ENCODE measurements at regions not wholly inside any gene's neighbourhood (a gene's known extent, or its start where the extent isn't known, plus 50 kb on each side); places are given as distances from the start of the nearest gene placed in this dataset.

DNA sequence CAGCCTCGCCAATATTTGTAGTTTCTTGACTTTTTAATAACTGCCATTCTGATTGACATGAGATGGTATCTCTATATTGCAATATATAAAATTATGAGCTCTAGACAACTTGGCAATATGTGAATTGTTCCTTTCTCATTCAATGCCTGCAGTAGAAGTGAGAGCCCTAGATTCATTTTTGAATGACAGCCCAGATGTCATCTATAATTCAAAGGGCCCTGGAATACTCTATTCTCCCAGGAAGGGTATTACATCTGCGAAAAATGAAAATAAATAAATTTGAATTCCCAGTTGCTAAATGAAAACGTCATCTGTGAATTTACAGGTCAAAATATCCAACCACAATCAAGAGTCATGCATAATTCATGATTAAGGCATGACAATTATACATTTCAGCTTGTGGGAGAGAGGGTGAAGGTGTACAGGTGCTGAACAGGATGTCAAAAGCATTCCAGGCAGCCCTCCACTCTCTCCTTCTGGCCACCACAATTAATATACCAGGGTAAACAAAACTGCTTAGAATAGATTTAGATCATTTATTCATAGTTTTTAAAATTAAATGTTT, 1147.3 kb downstream of the XPNPEP1 start:
- no peaks in the 10 kb centered on the region for H3K36me3 ChIP-seq (ENCODE audit: control insufficient read depth, insufficient read depth, low read length)
- H3K27me3 ChIP-seq (ENCODE audit: control insufficient read depth, insufficient read depth, low read length), result no peaks in the 10 kb centered on the region
- no peak for DNase-seq (ENCODE audit: low read depth, low spot score)
- H3K27ac ChIP-seq (ENCODE audit: low read length), result no peak overlapping the region
- no peaks in the 10 kb centered on the region for H3K9me3 ChIP-seq (ENCODE audit: control insufficient read depth, insufficient read depth, low read length)
- H3K4me3 ChIP-seq (ENCODE audit: low read length), result no peak overlapping the region
- H3K4me1 ChIP-seq (ENCODE audit: control insufficient read depth, insufficient read depth, low read length), result no peaks in the 10 kb centered on the region
- no CpG with 5 or more reads among the region's 3 CpGs for WGBS (ENCODE audit: insufficient coverage, insufficient read length)

DNA sequence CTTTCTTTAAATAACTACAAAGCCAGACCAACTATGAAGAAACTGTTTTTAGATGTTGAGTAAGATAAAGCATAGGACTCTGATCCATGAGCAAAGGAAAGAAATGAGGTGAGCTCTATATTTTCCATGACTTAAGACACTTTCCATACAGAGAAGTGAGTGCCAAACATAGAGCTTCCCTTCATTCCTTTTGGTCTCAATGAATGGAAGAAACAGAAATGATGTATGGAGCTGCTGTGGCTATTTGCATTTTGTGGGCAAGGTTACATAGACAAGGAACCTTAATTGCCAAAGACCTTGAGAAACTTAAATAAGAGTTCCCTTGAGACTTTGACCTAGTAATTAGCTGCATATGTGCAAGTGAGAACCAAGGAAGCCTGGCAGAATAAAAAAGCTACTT, 1152.2 kb downstream of the XPNPEP1 start:
- Histone ChIP-seq H3K36me3 (ENCODE audit: control insufficient read depth, insufficient read depth, low read length) (no peaks in the 10 kb centered on the region), H3K4me1 (ENCODE audit: control insufficient read depth, insufficient read depth, low read length) (no peaks in the 10 kb centered on the region), H3K27ac (ENCODE audit: low read length) (no peak overlapping the region), H3K4me3 (ENCODE audit: low read length) (no peak overlapping the region), H3K27me3 (ENCODE audit: control insufficient read depth, insufficient read depth, low read length) (no peaks in the 10 kb centered on the region), H3K9me3 (ENCODE audit: control insufficient read depth, insufficient read depth, low read length) (no peaks in the 10 kb centered on the region; the same call in 1 of the 2 replicates)
- no peak for DNase-seq (ENCODE audit: low read depth, low spot score)

GRCh38 chr10:108765794-108766193, 1157.5 kb downstream of the XPNPEP1 start:
- no peak overlapping the region for H3K4me3 ChIP-seq (ENCODE audit: low read length)
- H3K36me3 ChIP-seq (ENCODE audit: control insufficient read depth, insufficient read depth, low read length), result no peaks in the 10 kb centered on the region
- no peaks in the 10 kb centered on the region; the same call in 1 of the 2 replicates for H3K9me3 ChIP-seq (ENCODE audit: control insufficient read depth, insufficient read depth, low read length)
- no peak overlapping the region for H3K27ac ChIP-seq (ENCODE audit: low read length)
- no CpG with 5 or more reads among the region's 1 CpG for WGBS (ENCODE audit: insufficient coverage, insufficient read length)
- DNase-seq (ENCODE audit: low read depth, low spot score), result no peak
- H3K4me1 ChIP-seq (ENCODE audit: control insufficient read depth, insufficient read depth, low read length), result no peaks in the 10 kb centered on the region
- no peaks in the 10 kb centered on the region for H3K27me3 ChIP-seq (ENCODE audit: control insufficient read depth, insufficient read depth, low read length)

GRCh38 chr10:108757946-108758345, 1165.4 kb downstream of the XPNPEP1 start:
- Histone ChIP-seq H3K9me3 (ENCODE audit: control insufficient read depth, insufficient read depth, low read length) (no peaks in the 10 kb centered on the region; the same call in 1 of the 2 replicates), H3K4me3 (ENCODE audit: low read length) (no peak overlapping the region), H3K4me1 (ENCODE audit: control insufficient read depth, insufficient read depth, low read length) (no peaks in the 10 kb centered on the region), H3K27ac (ENCODE audit: low read length) (no peak overlapping the region), H3K36me3 (ENCODE audit: control insufficient read depth, insufficient read depth, low read length) (no peaks in the 10 kb centered on the region), H3K27me3 (ENCODE audit: control insufficient read depth, insufficient read depth, low read length) (no peaks in the 10 kb centered on the region)
- no CpG with 5 or more reads among the region's 1 CpG for WGBS (ENCODE audit: insufficient coverage, insufficient read length)
- no peak for DNase-seq (ENCODE audit: low read depth, low spot score)

DNA sequence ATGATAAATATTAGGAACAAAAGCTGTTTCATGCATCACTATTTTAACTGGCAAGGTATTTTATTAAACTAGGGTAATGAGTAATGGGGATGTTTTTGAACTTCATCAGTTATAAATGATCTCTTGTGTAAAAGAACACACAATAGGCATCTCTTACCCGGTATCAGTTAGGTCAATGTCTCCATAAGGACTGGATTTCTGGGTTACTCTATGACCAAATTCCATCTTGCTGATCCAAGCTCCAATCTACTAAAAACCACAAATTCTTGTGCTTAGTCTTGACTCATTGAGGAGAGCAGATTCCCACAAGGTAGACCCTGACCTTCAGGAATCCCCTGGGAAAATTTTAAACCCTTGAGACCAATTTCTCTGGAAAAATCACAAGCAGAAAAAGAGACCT, 1167.7 kb downstream of the XPNPEP1 start:
- Histone ChIP-seq H3K4me3 (ENCODE audit: low read length) (no peak overlapping the region), H3K4me1 (ENCODE audit: control insufficient read depth, insufficient read depth, low read length) (no peaks in the 10 kb centered on the region), H3K27me3 (ENCODE audit: control insufficient read depth, insufficient read depth, low read length) (no peaks in the 10 kb centered on the region), H3K27ac (ENCODE audit: low read length) (no peak overlapping the region), H3K36me3 (ENCODE audit: control insufficient read depth, insufficient read depth, low read length) (no peaks in the 10 kb centered on the region), H3K9me3 (ENCODE audit: control insufficient read depth, insufficient read depth, low read length) (no peaks in the 10 kb centered on the region; the same call in 1 of the 2 replicates)
- no peak for DNase-seq (ENCODE audit: low read depth, low spot score)
- whole genome bisulfite sequencing (ENCODE audit: insufficient coverage, insufficient read length), result no CpG with 5 or more reads among the region's 1 CpG

DNA sequence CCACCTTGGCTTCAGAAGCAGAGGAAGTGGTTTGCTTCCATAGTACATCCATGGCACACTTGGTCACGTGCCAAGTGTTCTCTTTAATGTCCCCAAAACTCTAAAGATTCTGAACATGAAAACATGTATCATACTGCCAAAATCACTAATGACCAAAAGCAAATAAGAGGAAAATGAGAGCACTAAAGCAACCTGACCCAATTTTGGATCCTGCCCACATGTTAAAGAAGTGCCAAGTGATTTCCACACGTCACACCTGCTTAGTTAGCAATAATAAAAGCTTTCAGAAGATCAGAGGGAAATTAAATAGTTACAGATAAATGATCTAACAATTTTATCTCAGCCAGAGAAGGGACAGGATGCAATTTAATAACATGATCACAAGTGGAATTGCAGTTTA, 1170.0 kb downstream of the XPNPEP1 start:
- Histone ChIP-seq H3K4me3 (ENCODE audit: low read length) (no peak overlapping the region), H3K4me1 (ENCODE audit: control insufficient read depth, insufficient read depth, low read length) (no peaks in the 10 kb centered on the region), H3K9me3 (ENCODE audit: control insufficient read depth, insufficient read depth, low read length) (no peaks in the 10 kb centered on the region; the same call in 1 of the 2 replicates), H3K27ac (ENCODE audit: low read length) (no peak overlapping the region), H3K27me3 (ENCODE audit: control insufficient read depth, insufficient read depth, low read length) (no peaks in the 10 kb centered on the region), H3K36me3 (ENCODE audit: control insufficient read depth, insufficient read depth, low read length) (no peaks in the 10 kb centered on the region)
- no CpG with 5 or more reads among the region's 2 CpGs for WGBS (ENCODE audit: insufficient coverage, insufficient read length)
- no peak for DNase-seq (ENCODE audit: low read depth, low spot score)

GRCh38 chr10:108749042-108749441, 1174.3 kb downstream of the XPNPEP1 start:
- no peaks in the 10 kb centered on the region; the same call in 1 of the 2 replicates for H3K9me3 ChIP-seq (ENCODE audit: control insufficient read depth, insufficient read depth, low read length)
- H3K27me3 ChIP-seq (ENCODE audit: control insufficient read depth, insufficient read depth, low read length), result no peaks in the 10 kb centered on the region
- no peak overlapping the region for H3K27ac ChIP-seq (ENCODE audit: low read length)
- H3K4me1 ChIP-seq (ENCODE audit: control insufficient read depth, insufficient read depth, low read length), result no peaks in the 10 kb centered on the region
- H3K4me3 ChIP-seq (ENCODE audit: low read length), result no peak overlapping the region
- no peak for DNase-seq (ENCODE audit: low read depth, low spot score)
- no peaks in the 10 kb centered on the region for H3K36me3 ChIP-seq (ENCODE audit: control insufficient read depth, insufficient read depth, low read length)

DNA sequence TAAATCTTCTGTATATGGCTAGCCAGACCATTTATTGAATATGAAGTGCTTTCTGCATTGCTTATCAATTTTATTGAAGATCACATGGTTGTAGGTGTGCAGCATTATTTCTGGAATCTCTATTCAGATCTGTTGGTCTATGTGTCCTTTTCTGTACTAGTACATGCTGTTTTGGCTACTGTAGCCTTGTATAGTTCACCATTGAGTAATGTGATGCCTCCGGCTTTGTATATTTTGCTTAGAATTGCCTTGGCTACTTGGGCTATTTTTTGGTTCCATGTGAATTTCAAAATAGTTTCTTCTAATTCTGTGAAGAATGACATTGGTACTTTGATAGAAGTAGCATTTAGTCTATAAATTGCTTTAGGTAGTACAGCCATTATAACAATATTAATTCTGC, 1187.2 kb downstream of the XPNPEP1 start:
- Histone ChIP-seq H3K9me3 (ENCODE audit: control insufficient read depth, insufficient read depth, low read length) (peaks cover 3% of the 10 kb centered on the region; the same call in 1 of the 2 replicates), H3K27me3 (ENCODE audit: control insufficient read depth, insufficient read depth, low read length) (no peaks in the 10 kb centered on the region), H3K27ac (ENCODE audit: low read length) (no peak overlapping the region), H3K4me1 (ENCODE audit: control insufficient read depth, insufficient read depth, low read length) (no peaks in the 10 kb centered on the region), H3K36me3 (ENCODE audit: control insufficient read depth, insufficient read depth, low read length) (no peaks in the 10 kb centered on the region), H3K4me3 (ENCODE audit: low read length) (no peak overlapping the region)
- WGBS (ENCODE audit: insufficient coverage, insufficient read length), result no CpG with 5 or more reads among the region's 1 CpG
- DNase-seq (ENCODE audit: low read depth, low spot score), result no peak

- no peak for DNase-seq (ENCODE audit: low read depth, low spot score)
- H3K9me3 ChIP-seq (ENCODE audit: control insufficient read depth, insufficient read depth, low read length), result peaks cover 3% of the 10 kb centered on the region; the same call in 1 of the 2 replicates
- H3K4me3 ChIP-seq (ENCODE audit: low read length), result no peak overlapping the region
- no peaks in the 10 kb centered on the region for H3K27me3 ChIP-seq (ENCODE audit: control insufficient read depth, insufficient read depth, low read length)
- no peaks in the 10 kb centered on the region for H3K4me1 ChIP-seq (ENCODE audit: control insufficient read depth, insufficient read depth, low read length)
- no CpG with 5 or more reads among the region's 5 CpGs for WGBS (ENCODE audit: insufficient coverage, insufficient read length)
- H3K27ac ChIP-seq (ENCODE audit: low read length), result no peak overlapping the region
- H3K36me3 ChIP-seq (ENCODE audit: control insufficient read depth, insufficient read depth, low read length), result no peaks in the 10 kb centered on the region
Measured at GRCh38 chr10:108735380-108735779, 1187.9 kb downstream of the XPNPEP1 start.

DNA sequence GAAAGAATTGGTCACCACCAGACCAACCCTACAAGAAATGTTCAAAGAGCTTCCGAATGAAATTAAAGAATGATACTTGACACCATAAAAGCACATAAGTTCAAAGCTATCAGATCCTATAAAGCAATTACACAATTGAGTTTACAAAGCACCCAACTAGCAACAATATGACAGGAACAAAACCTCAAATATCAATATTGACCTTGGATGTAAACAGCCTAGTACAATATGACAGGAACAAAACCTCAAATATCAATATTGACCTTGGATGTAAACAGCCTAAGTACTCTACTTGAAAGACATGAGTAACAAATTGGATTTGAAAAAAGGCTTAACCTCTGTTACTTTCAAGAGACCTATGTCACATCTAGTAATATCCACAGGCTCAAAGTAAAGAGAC, 1201.4 kb downstream of the XPNPEP1 start:
- WGBS (ENCODE audit: insufficient coverage, insufficient read length), result no CpG with 5 or more reads among the region's 1 CpG
- H3K27ac ChIP-seq (ENCODE audit: low read length), result no peak overlapping the region
- H3K4me3 ChIP-seq (ENCODE audit: low read length), result no peak overlapping the region
- no peaks in the 10 kb centered on the region for H3K4me1 ChIP-seq (ENCODE audit: control insufficient read depth, insufficient read depth, low read length)
- H3K36me3 ChIP-seq (ENCODE audit: control insufficient read depth, insufficient read depth, low read length), result no peaks in the 10 kb centered on the region
- DNase-seq (ENCODE audit: low read depth, low spot score), result no peak
- peaks cover 4% of the 10 kb centered on the region; the same call in 1 of the 2 replicates for H3K9me3 ChIP-seq (ENCODE audit: control insufficient read depth, insufficient read depth, low read length)
- no peaks in the 10 kb centered on the region for H3K27me3 ChIP-seq (ENCODE audit: control insufficient read depth, insufficient read depth, low read length)

DNA sequence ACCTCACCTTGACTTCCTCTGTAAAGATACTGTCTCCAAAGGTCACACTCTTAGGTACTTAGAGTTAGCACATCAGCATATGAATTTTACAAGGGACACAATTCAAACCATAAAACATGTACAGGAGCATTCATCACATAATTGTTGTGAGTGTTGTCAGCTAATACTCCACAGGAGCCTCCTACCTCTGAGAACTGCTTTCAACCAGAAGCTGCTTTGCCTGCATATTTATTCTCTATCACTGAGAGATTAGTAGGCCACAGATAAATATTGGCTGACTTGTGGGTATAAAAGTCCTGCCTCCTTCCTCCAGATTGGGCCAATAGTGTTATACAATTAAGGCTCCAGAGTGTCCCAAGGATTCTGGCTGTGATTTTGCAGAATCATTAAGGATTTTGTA, 1207.0 kb downstream of the XPNPEP1 start:
- DNase-seq (ENCODE audit: low read depth, low spot score), result no peak
- Histone ChIP-seq H3K27me3 (ENCODE audit: control insufficient read depth, insufficient read depth, low read length) (no peaks in the 10 kb centered on the region), H3K27ac (ENCODE audit: low read length) (no peak overlapping the region), H3K36me3 (ENCODE audit: control insufficient read depth, insufficient read depth, low read length) (no peaks in the 10 kb centered on the region), H3K4me1 (ENCODE audit: control insufficient read depth, insufficient read depth, low read length) (no peaks in the 10 kb centered on the region), H3K9me3 (ENCODE audit: control insufficient read depth, insufficient read depth, low read length) (peaks cover 8% of the 10 kb centered on the region), H3K4me3 (ENCODE audit: low read length) (no peak overlapping the region)
